A549 (cell line): ENCODE measurements at regions not wholly inside any gene's neighbourhood (a gene's known extent, or its start where the extent isn't known, plus 50 kb on each side); places are given as distances from the start of the nearest gene placed in this dataset.

ENCODE experiments used
- ATAC-seq, 2 experiments: fragments of 200-7000 bp in 1 of 2; fragments of >200 bp in 1 of 2; cut with Nextera tagmentation in 1 of 2; cut with Tn5 transposase in 1 of 2; 3 replicates each; pipeline versions ENCODE4 v1.8.0 to v1.9.1; 2018 to 2020; ENCODE audit warnings: mild to moderate bottlenecking in 1 of 2, moderate library complexity in 1 of 2
- CTCF ChIA-PET: fragments of 300-600 bp; sonication (Branson Sonifier 250); formaldehyde crosslinking; extraction: SDS; loops from one replicate; lab custom pipeline; 2021; ENCODE audit warnings: antibody characterized with exemption, inconsistent platforms; lab: Yijun Ruan, JAX
- POLR2A ChIA-PET: fragments of 350-600 bp; formaldehyde crosslinking; extraction: SDS; loops from one replicate; lab custom pipeline; 2021; ENCODE audit warnings: antibody characterized with exemption, inconsistent platforms; lab: Yijun Ruan, JAX
- DNase-seq, 2 experiments: peaks; one replicate each; pipeline versions ENCODE4 v3.0.0 to v3.0.0-alpha.2; 2011 to 2016; ENCODE audit warnings: low read depth in 1 of 2, low spot score in 1 of 2
- FAIRE-seq: peaks from 2 replicates; lab custom pipeline; 2011; peaks lifted over from hg19 to GRCh38; lab: Jason Lieb, UNC
- H3K27ac ChIP-seq, 2 experiments: fragments of >200 bp; sonication (Bioruptor Twin); formaldehyde crosslinking; 3 replicates each; pipeline ENCODE4 v1.5.1; 2016 to 2017
- H3K4me1 ChIP-seq: fragments of >200 bp; sonication (Bioruptor Twin); formaldehyde crosslinking; 3 replicates; pipeline ENCODE4 v1.6.1; 2016
- H3K4me2 ChIP-seq: fragments of >200 bp; sonication (Bioruptor Twin); formaldehyde crosslinking; 3 replicates; pipeline ENCODE4 v1.6.1; 2016
- H3K4me3 ChIP-seq: fragments of >200 bp; sonication (Bioruptor Twin); formaldehyde crosslinking; 3 replicates; pipeline ENCODE4 v1.5.1; 2016
- H3K9me3 ChIP-seq: fragments of >200 bp; sonication (Bioruptor Twin); formaldehyde crosslinking; 3 replicates; pipeline ENCODE4 v1.6.1; 2016
- BHLHE40 ChIP-seq: IDR thresholded peaks from 2 replicates; pipeline ENCODE4 v1.6.1; 2012; ENCODE audit warnings: low read depth, low read length, inconsistent platforms
- CBX8 ChIP-seq: fragments of 200-600 bp; sonication (generic); IDR thresholded peaks from 2 replicates; pipeline ENCODE4 v1.6.1; 2016
- CEBPB ChIP-seq, 2 experiments: fragments of >200 bp in 1 of 2; sonication (Bioruptor Twin) in 1 of 2; formaldehyde crosslinking in 1 of 2; IDR thresholded peaks; 2 replicates each; pipeline ENCODE4 v1.6.1; 2012 to 2016
- CHD4 ChIP-seq: fragments of 200-600 bp; sonication (generic); IDR thresholded peaks from 2 replicates; pipeline ENCODE4 v1.6.1; 2016; ENCODE audit warnings: antibody characterized with exemption, mild to moderate bottlenecking, borderline replicate concordance
- EHF ChIP-seq: fragments of 250-450 bp; sonication (Bioruptor Pico); IDR thresholded peaks from 2 replicates; pipeline ENCODE4 v1.5.0; 2020; ENCODE audit warnings: mild to moderate bottlenecking
- EP300 ChIP-seq, 2 experiments: fragments of >200 bp; sonication (Bioruptor Twin); formaldehyde crosslinking; IDR thresholded peaks; 2 replicates in 1 of 2; 3 replicates in 1 of 2; pipeline ENCODE4 v1.6.1; 2016 to 2017
- HMGXB4 ChIP-seq: fragments of 250-450 bp; sonication (Bioruptor Pico); IDR thresholded peaks from 2 replicates; pipeline ENCODE4 v1.5.0; 2021; ENCODE audit warnings: mild to moderate bottlenecking, moderate library complexity, borderline replicate concordance
- HOXA7 ChIP-seq: fragments of 250-450 bp; sonication (Bioruptor Pico); IDR thresholded peaks from 2 replicates; pipeline ENCODE4 v1.5.0; 2020; ENCODE audit warnings: mild to moderate bottlenecking, moderate library complexity
- HOXB13 ChIP-seq: fragments of 250-450 bp; sonication (Bioruptor Pico); IDR thresholded peaks from 2 replicates; pipeline ENCODE4 v1.5.0; 2020; ENCODE audit warnings: low read depth, mild to moderate bottlenecking, moderate library complexity
- HOXB5 ChIP-seq: fragments of 250-450 bp; sonication (Bioruptor Pico); IDR thresholded peaks from 2 replicates; pipeline ENCODE4 v1.5.0; 2020; ENCODE audit warnings: mild to moderate bottlenecking, moderate library complexity
- JUN ChIP-seq, 2 experiments: fragments of >200 bp; sonication (Bioruptor Twin); formaldehyde crosslinking; IDR thresholded peaks; 2 replicates in 1 of 2; 3 replicates in 1 of 2; pipeline ENCODE4 v1.6.1; 2016 to 2017
- KDM1A ChIP-seq: fragments of 200-600 bp; sonication (generic); IDR thresholded peaks from 2 replicates; pipeline ENCODE4 v1.6.1; 2016; ENCODE audit warnings: low read depth, mild to moderate bottlenecking
- MAFK ChIP-seq: fragments of 450-650 bp; IDR thresholded peaks from 2 replicates; pipeline ENCODE4 v1.6.1; 2014; ENCODE audit not compliant: partially characterized antibody
- MAX ChIP-seq: IDR thresholded peaks from 2 replicates; pipeline ENCODE4 v1.6.1; 2012
- NFE2L2 ChIP-seq: fragments of 150-350 bp; conservative IDR thresholded peaks from 2 replicates; pipeline ENCODE4 v1.6.1; 2014; ENCODE audit warnings: low read length
- PBX3 ChIP-seq: IDR thresholded peaks from 2 replicates; pipeline ENCODE4 v1.6.1; 2012
- RCOR1 ChIP-seq: fragments of 150-350 bp; IDR thresholded peaks from 2 replicates; pipeline ENCODE4 v1.6.1; 2014; ENCODE audit warnings: antibody characterized with exemption, low read length, low read depth
- RFX5 ChIP-seq: fragments of 450-650 bp; IDR thresholded peaks from 2 replicates; pipeline ENCODE4 v1.7.1; 2014; ENCODE audit warnings: antibody characterized with exemption, mild to moderate bottlenecking, moderate library complexity
- SREBF2 ChIP-seq: fragments of 450-650 bp; IDR thresholded peaks from 2 replicates; pipeline ENCODE4 v1.6.1; 2014; ENCODE audit warnings: mild to moderate bottlenecking, moderate library complexity
- TFCP2L1 ChIP-seq: fragments of 250-450 bp; sonication (Bioruptor Pico); IDR thresholded peaks from 2 replicates; pipeline ENCODE4 v1.5.0; 2021; ENCODE audit warnings: mild to moderate bottlenecking
- ZFP36 ChIP-seq: fragments of 450-650 bp; IDR thresholded peaks from 2 replicates; pipeline ENCODE4 v1.6.1; 2014; ENCODE audit warnings: borderline replicate concordance; ENCODE audit not compliant: partially characterized antibody
- WGBS: methylation state at CpG from one replicate; pipeline ENCODE4 v1.1.6; 2017; ENCODE audit errors: missing lambda C conversion rate; 5-methylcytosine and 5-hydroxymethylcytosine counted together
- TF ChIP-seq, protein P1 (sequence below): fragments of 150-350 bp; IDR thresholded peaks from 2 replicates; pipeline ENCODE4 v1.6.1; 2014; ENCODE audit warnings: low read depth, mild to moderate bottlenecking, low read length

- Histone ChIP-seq H3K4me3 (no peak overlapping the region), H3K9me3 (no peaks in the 10 kb centered on the region), H3K27ac (no peak overlapping the region), H3K4me1 (no peaks in the 10 kb centered on the region), H3K4me2 (no peak overlapping the region)
- ATAC-seq (no peak), FAIRE-seq (no peak)
- WGBS = 66% methylated on average over 18 of the region's 19 CpGs
- no peak for TF ChIP-seq ZFP36
- TF ChIP-seq BHLHE40 = no peak
- no peak for TF ChIP-seq HOXA7 (CRISPR knock-in tag)
- TF ChIP-seq HOXB5 (CRISPR knock-in tag) = no peak
- TF ChIP-seq RCOR1 = no peak
- TF ChIP-seq KDM1A = no peak
- TF ChIP-seq CHD4 = no peak
- no peak for TF ChIP-seq EP300 (IDR thresholded peaks at IDR 0.05)
- TF ChIP-seq HMGXB4 (CRISPR knock-in tag) = no peak
- TF ChIP-seq, protein P1, sequence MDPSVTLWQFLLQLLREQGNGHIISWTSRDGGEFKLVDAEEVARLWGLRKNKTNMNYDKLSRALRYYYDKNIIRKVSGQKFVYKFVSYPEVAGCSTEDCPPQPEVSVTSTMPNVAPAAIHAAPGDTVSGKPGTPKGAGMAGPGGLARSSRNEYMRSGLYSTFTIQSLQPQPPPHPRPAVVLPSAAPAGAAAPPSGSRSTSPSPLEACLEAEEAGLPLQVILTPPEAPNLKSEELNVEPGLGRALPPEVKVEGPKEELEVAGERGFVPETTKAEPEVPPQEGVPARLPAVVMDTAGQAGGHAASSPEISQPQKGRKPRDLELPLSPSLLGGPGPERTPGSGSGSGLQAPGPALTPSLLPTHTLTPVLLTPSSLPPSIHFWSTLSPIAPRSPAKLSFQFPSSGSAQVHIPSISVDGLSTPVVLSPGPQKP = no peak
- TF ChIP-seq SREBF2 = no peak
- no peak for TF ChIP-seq CBX8
- no peak for TF ChIP-seq PBX3
- no peak for TF ChIP-seq MAFK
- no peak for TF ChIP-seq TFCP2L1 (CRISPR knock-in tag)
- TF ChIP-seq EHF (CRISPR knock-in tag) = no peak
- no peak for TF ChIP-seq RFX5
- TF ChIP-seq HOXB13 = no peak
- TF ChIP-seq MAX = no peak
- TF ChIP-seq, all 56 proteins: peak for 0
- ChIA-PET POLR2A (no interaction called here), CTCF (interaction anchor here (0.9 to 1.3 kb wide), 4 partner anchors 9 to 84 kb away, joined by 3 to 4 read pairs (median 3); no protein-coding TSS in a partner anchor)
- no peak for DNase-seq
Measured at GRCh38 chr17:77636835-77637817, 321.4 kb upstream of the TNRC6C start.

DNA sequence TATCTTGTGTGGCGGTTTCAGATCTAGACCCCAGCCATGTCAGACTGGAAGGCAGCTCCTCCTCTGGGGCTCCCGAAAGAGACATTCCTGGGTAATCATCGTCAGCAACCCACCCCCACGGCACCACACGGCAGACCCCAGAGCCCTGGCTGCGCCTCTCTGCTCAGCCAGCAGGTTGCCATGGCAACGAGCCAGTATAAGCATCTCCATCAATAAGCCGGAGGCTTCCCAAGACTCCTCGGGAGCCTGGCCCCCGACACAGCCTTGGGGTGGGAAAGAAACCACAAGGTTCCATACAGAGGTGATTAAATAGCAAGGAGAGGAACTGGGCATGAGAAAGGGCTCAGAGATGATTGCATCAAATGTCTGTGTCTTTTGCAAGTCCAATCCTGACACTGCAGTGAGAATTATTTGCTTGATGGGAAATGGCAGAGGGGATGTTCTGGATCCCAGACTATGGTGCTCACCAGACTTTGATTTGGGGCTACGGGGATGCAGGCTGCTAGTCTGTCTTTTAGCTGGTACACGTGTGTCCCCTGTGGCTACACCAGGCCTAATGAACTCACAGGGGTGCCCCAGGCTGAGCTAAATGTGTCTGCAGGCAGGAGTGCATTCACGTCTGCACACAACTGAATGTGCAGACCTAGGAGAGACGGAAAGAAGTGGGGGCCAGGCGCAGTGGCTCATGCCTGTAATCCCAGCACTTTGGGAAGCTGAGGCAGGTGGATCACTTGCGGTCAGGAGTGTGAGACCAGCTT lies 320.5 kb upstream of the TNRC6C start:
- TF ChIP-seq CEBPB (IDR thresholded peaks at IDR 0.05) = no peak
- no peak for TF ChIP-seq JUN (IDR thresholded peaks at IDR 0.05)
- no peak for TF ChIP-seq NFE2L2
- Histone ChIP-seq H3K4me2 (no peak overlapping the region), H3K4me1 (no peaks in the 10 kb centered on the region), H3K9me3 (no peaks in the 10 kb centered on the region), H3K27ac (no peak overlapping the region), H3K4me3 (no peak overlapping the region)
- ChIA-PET CTCF (interaction anchor here (1.2 to 1.5 kb wide), 2 partner anchors 12 to 95 kb away, joined by 3 to 4 read pairs; no protein-coding TSS in a partner anchor), POLR2A (interaction anchor here (0.5 kb wide), 1 partner anchor 177 kb away, joined by 3 read pairs; no protein-coding TSS in a partner anchor)
- FAIRE-seq (no peak), DNase-seq (no peak), ATAC-seq (no peak)
- WGBS = 50% methylated on average over 16 of the region's 16 CpGs
